Natural killer cell (primary cell): ENCODE measurements at regions not wholly inside any gene's neighbourhood (a gene's known extent, or its start where the extent isn't known, plus 50 kb on each side); places are given as distances from the start of the nearest gene placed in this dataset.

Source experiments
- ATAC-seq, 3 donors: fragments of 150-1000 bp in 2 of 3; fragments of 200-7000 bp in 1 of 3; cut with Tn5 transposase; 1 replicate in 1 of 3; 2 replicates in 2 of 3; pipeline ENCODE4 v1.10.0; 2021; ENCODE audit warnings: mild to moderate bottlenecking in 2 of 3, moderate library complexity in 2 of 3
- DNase-seq, 2 donors: peaks; one replicate each; pipeline versions ENCODE4 v3.0.0 to v3.0.0-alpha.2; 2013 to 2021; ENCODE audit warnings: mixed read lengths in 1 of 2
- H3K27ac ChIP-seq: one replicate; pipeline ENCODE4 v1.5.1; 2013; ENCODE audit warnings: mild to moderate bottlenecking, low read length
- H3K27me3 ChIP-seq: one replicate; pipeline ENCODE4 v1.6.1; 2013; ENCODE audit warnings: low read length; ENCODE audit not compliant: control insufficient read depth, insufficient read depth
- H3K36me3 ChIP-seq: one replicate; pipeline ENCODE4 v1.6.1; 2013; ENCODE audit warnings: low read length; ENCODE audit not compliant: control insufficient read depth, insufficient read depth
- H3K4me1 ChIP-seq: one replicate; pipeline ENCODE4 v1.6.1; 2013; ENCODE audit warnings: low read length; ENCODE audit not compliant: control insufficient read depth, insufficient read depth
- H3K4me3 ChIP-seq: one replicate; pipeline ENCODE4 v1.5.1; 2013; ENCODE audit warnings: low read length
- H3K9me3 ChIP-seq: one replicate; pipeline ENCODE4 v1.6.1; 2013; ENCODE audit warnings: low read length; ENCODE audit not compliant: control insufficient read depth, insufficient read depth
- H3K27ac Mint-ChIP-seq, 2 donors: one replicate each; pipeline ENCODE4 v1.8.0; 2022; ENCODE audit warnings: mild to moderate bottlenecking in 2 of 2, mixed read lengths in 2 of 2, moderate library complexity in 1 of 2
- H3K27me3 Mint-ChIP-seq, 2 donors: one replicate each; pipeline ENCODE4 v1.8.0; 2022; ENCODE audit warnings: low read depth in 2 of 2, mixed read lengths in 2 of 2
- H3K36me3 Mint-ChIP-seq: one replicate; pipeline ENCODE4 v1.8.0; 2022; ENCODE audit warnings: mixed read lengths
- H3K4me1 Mint-ChIP-seq, 2 donors: one replicate each; pipeline ENCODE4 v1.8.0; 2022; ENCODE audit warnings: mixed read lengths in 2 of 2
- H3K4me3 Mint-ChIP-seq: one replicate; pipeline ENCODE4 v1.8.0; 2022; ENCODE audit warnings: mild to moderate bottlenecking, moderate library complexity, mixed read lengths
- H3K9me3 Mint-ChIP-seq, 2 donors: one replicate each; pipeline ENCODE4 v1.8.0; 2022; ENCODE audit warnings: mixed read lengths in 2 of 2
- WGBS: methylation state at CpG from one replicate; pipeline ENCODE4 v1.1.7; 2013; ENCODE audit warnings: missing lambda C conversion rate; ENCODE audit not compliant: insufficient coverage; 5-methylcytosine and 5-hydroxymethylcytosine counted together
- intact Hi-C: fragments of 100-400 bp; cut with micrococcal nuclease; formaldehyde crosslinking; loops from one replicate; pipeline ENCODE4 v1.14.2; 2022
- TF ChIP-seq, protein P1 (sequence below): fragments of 200-600 bp; IDR thresholded peaks from one replicate; pipeline ENCODE4 v1.8.0; 2022; ENCODE audit warnings: antibody characterized with exemption

DNA sequence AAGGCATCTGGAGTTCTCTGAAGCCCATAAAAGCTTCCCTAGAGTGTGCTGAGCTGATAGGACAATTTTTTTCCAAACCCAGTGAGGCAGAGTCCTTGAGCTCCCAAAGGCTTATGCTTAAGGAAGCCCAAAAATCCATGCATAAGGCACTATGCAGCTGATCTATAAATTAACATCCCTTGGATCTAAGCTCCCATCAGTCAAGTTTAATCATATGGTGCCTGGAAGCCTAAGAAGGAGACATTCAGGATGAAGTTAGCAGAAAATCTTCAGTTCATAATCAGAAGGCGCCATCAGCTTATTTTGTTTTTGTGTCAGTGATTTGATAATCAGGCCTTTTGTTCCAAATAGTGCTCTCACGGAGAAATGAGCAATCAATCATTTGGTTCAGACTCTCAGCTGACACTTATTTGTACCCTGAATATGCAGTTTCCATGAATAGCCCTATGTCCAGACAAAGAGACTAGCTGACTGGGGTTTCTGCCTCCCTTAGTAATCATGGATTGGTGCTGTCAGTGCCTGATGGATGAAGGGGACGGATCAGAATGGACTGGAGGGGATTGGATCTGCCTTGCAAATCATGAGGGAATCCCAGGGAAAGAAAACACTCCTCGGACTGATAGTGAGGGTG lies 464.8 kb upstream of the RGPD4 start:
- DNase-seq (no peak), ATAC-seq (no peak)
- intact Hi-C loops, result no loop called here
- Mint-ChIP-seq H3K4me1 (no peaks in the 10 kb centered on the region), H3K27me3 (no peaks in the 10 kb centered on the region), H3K4me3 (no peak overlapping the region), H3K27ac (no peak overlapping the region), H3K9me3 (peaks cover 10% of the 10 kb centered on the region in 2 donors), H3K36me3 (peaks cover 7% of the 10 kb centered on the region)
- TF ChIP-seq, protein P1, sequence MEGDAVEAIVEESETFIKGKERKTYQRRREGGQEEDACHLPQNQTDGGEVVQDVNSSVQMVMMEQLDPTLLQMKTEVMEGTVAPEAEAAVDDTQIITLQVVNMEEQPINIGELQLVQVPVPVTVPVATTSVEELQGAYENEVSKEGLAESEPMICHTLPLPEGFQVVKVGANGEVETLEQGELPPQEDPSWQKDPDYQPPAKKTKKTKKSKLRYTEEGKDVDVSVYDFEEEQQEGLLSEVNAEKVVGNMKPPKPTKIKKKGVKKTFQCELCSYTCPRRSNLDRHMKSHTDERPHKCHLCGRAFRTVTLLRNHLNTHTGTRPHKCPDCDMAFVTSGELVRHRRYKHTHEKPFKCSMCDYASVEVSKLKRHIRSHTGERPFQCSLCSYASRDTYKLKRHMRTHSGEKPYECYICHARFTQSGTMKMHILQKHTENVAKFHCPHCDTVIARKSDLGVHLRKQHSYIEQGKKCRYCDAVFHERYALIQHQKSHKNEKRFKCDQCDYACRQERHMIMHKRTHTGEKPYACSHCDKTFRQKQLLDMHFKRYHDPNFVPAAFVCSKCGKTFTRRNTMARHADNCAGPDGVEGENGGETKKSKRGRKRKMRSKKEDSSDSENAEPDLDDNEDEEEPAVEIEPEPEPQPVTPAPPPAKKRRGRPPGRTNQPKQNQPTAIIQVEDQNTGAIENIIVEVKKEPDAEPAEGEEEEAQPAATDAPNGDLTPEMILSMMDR, result no peak
- no peak overlapping the region for H3K27ac ChIP-seq
- no peaks in the 10 kb centered on the region for H3K36me3 ChIP-seq
- H3K27me3 ChIP-seq, result no peaks in the 10 kb centered on the region
- H3K9me3 ChIP-seq, result peaks cover 3% of the 10 kb centered on the region
- no peaks in the 10 kb centered on the region for H3K4me1 ChIP-seq
- no peak overlapping the region for H3K4me3 ChIP-seq
- WGBS, result 76% methylated on average over 4 of the region's 4 CpGs

DNA sequence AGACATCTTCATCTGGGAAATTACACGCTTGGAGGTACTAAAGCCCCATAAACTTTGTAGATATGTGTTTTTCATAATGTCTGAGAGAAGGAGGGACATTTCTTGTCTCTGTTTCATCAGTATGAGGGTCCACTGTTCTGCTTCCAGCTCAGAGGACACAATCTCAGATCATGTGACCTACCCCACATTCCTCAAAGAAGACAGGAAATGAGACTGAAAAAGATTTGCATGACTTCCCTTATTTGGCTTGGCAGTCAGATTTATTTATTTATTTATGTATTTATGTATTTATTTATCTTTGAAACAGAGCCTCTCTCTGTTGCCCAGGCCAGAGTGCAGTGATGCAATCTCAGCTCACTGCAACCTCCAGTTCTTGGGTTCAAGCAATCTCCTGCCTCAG lies 463.7 kb upstream of the RGPD4 start:
- intact Hi-C loops, result no loop called here
- H3K27me3 ChIP-seq, result no peaks in the 10 kb centered on the region
- H3K36me3 Mint-ChIP-seq, result peaks cover 7% of the 10 kb centered on the region
- no peak for ATAC-seq
- no peaks in the 10 kb centered on the region for H3K36me3 ChIP-seq
- no peaks in the 10 kb centered on the region for H3K4me1 Mint-ChIP-seq
- peaks cover 10 to 14% of the 10 kb centered on the region in 2 donors for H3K9me3 Mint-ChIP-seq
- no peak for DNase-seq
- H3K9me3 ChIP-seq, result peaks cover 3% of the 10 kb centered on the region
- H3K27ac ChIP-seq, result no peak overlapping the region
- no peak overlapping the region for H3K4me3 Mint-ChIP-seq
- H3K4me3 ChIP-seq, result no peak overlapping the region
- WGBS, result 80% methylated on average over 1 of the region's 1 CpG
- H3K27me3 Mint-ChIP-seq, result no peaks in the 10 kb centered on the region
- no peak overlapping the region for H3K27ac Mint-ChIP-seq
- TF ChIP-seq, protein P1, result no peak
- no peaks in the 10 kb centered on the region for H3K4me1 ChIP-seq

- H3K9me3 ChIP-seq, result peaks cover 3% of the 10 kb centered on the region
- H3K36me3 ChIP-seq, result no peaks in the 10 kb centered on the region
- H3K4me3 Mint-ChIP-seq, result no peak overlapping the region
- no peak overlapping the region for H3K27ac Mint-ChIP-seq
- no peaks in the 10 kb centered on the region for H3K27me3 Mint-ChIP-seq
- TF ChIP-seq, protein P1, result no peak
- H3K36me3 Mint-ChIP-seq, result peaks cover 7% of the 10 kb centered on the region
- DNase-seq, result no peak
- H3K27ac ChIP-seq, result no peak overlapping the region
- no peaks in the 10 kb centered on the region for H3K4me1 Mint-ChIP-seq
- WGBS, result 88% methylated on average over 2 of the region's 2 CpGs
- ATAC-seq, result no peak
- H3K27me3 ChIP-seq, result no peaks in the 10 kb centered on the region
- no peaks in the 10 kb centered on the region for H3K4me1 ChIP-seq
- H3K9me3 Mint-ChIP-seq, result peaks cover 10 to 15% of the 10 kb centered on the region in 2 donors
- intact Hi-C loops, result no loop called here
- no peak overlapping the region for H3K4me3 ChIP-seq
Measured at GRCh38 chr2:107363806-107364205, 462.9 kb upstream of the RGPD4 start.

GRCh38 chr2:107364361-107364950 lies 462.2 kb upstream of the RGPD4 start:
- no peak overlapping the region for H3K27ac Mint-ChIP-seq
- H3K4me1 ChIP-seq, result no peaks in the 10 kb centered on the region
- TF ChIP-seq, protein P1, result no peak

More at GRCh38 chr2:107364361-107364950, 462.2 kb upstream of the RGPD4 start:
- H3K4me1 Mint-ChIP-seq, result no peaks in the 10 kb centered on the region
- no peak for DNase-seq
- intact Hi-C loops, result no loop called here
- H3K36me3 Mint-ChIP-seq, result peaks cover 7% of the 10 kb centered on the region
- no peak overlapping the region for H3K27ac ChIP-seq
- H3K9me3 ChIP-seq, result peaks cover 3% of the 10 kb centered on the region
- peak in 1 of 3 donors; percentile 48 for ATAC-seq
- 88% methylated on average over 4 of the region's 4 CpGs for WGBS
- no peaks in the 10 kb centered on the region for H3K36me3 ChIP-seq
- no peak overlapping the region for H3K4me3 Mint-ChIP-seq
- no peaks in the 10 kb centered on the region for H3K27me3 Mint-ChIP-seq
- H3K4me3 ChIP-seq, result no peak overlapping the region
- no peaks in the 10 kb centered on the region for H3K27me3 ChIP-seq
- H3K9me3 Mint-ChIP-seq, result peaks cover 10 to 16% of the 10 kb centered on the region in 2 donors
